Islet of Langerhans (tissue), 1 donor: ENCODE measurements at regions not wholly inside any gene's neighbourhood (a gene's known extent, or its start where the extent isn't known, plus 50 kb on each side); places are given as distances from the start of the nearest gene placed in this dataset.

ENCODE experiments used
- FAIRE-seq: peaks from one replicate; lab custom pipeline; 2011; peaks lifted over from hg19 to GRCh38; lab: Jason Lieb, UNC

DNA sequence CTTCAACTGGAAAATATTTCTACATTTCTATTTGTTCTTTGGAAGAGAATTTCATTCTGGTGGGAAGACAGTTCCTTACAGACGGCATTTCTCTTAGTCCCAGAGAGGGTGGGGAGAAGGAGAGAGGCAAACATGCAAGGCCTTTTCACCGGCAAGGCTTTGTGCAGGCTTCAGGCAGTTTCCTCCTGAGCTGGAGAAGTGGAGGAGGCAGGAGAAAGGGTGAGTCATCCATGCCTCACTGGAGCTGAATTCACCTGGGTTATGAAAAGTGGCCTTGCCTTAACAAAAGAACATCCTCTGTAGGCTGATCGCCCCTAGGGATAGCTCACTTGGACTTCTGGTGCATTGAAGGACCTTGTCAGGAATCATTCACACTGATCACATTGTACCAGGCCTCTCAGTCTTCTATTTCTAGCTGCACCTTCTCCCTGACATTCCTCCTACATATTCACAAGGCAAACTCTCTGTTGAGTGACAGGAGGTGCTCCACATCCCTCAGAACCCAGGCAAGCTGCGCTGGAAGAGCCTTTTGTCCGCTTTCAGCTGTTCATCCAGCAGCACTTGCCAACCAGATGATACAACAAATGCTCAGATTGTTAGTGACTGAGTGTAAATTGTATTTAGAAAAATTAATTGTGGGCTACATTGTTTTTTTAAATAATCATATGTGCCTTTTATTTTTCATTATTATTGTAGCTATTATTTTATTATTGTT is 796.1 kb downstream of the DCDC2C start:
- no peak for FAIRE-seq

DNA sequence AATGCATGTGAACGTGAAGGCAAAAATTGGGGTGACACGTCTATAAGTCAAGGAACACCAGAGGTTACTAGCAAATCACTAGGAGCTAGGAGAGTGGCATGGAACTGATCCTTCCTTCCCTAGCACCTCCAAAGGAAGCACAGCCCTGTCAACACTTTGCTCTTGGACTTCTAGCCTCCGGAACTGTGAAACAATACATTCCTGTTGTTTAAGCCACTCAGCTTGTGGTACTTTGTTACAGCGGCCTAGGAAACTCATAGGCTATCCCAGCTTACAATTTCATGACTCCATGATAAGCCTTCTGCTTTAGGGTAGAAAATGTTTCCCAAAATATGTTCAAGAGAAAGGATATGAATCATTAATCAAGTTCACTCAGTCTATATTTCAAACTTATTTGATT is 798.1 kb downstream of the DCDC2C start:
- FAIRE-seq, result no peak

DNA sequence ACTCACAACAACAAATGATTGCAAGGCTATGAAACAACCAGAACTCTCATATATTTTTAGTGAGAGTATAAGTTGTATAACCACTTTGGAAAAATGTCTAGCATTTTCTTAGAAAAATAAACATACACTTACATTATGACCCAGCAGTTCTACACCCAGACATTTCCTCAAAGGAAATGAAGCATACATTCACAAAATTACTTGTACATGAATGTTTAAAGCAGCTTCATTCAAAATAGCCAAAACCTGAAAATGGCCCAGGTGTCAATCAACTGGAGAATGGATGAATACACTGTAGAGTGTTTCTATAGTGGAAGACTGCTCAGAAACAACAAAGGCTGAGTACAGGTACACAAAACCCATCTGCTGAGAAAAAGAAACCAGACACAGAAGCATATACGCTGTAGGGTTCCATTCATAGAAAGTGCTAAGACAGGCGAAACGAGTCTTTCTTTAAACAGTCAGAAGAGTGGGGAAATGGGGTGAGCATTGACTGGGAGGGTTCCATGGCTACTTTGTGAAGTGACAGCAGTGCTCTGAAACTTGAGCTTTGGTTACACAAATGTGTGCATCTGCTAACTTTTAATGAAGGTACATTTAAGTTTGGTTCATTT is 799.0 kb downstream of the DCDC2C start:
- no peak for FAIRE-seq

DNA sequence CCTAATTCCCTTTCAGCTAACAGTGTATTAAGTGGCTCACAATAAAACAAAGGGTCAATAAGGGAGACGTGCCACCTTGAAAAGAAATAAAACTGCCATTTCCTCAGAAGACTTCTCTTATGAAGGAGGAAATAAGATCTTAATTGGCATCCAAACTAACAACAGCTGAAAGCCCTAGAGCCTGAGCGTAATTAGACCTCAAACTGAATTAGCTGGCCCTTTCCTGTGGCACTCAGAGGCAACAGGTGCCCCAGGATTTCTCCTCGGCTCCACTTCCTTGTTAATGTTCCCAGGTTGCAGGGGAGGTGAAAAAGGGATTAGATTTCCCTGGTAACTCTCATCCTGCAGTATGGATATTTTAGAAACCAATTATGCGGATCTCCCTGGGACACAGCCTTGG is 804.3 kb downstream of the DCDC2C start:
- no peak for FAIRE-seq

DNA sequence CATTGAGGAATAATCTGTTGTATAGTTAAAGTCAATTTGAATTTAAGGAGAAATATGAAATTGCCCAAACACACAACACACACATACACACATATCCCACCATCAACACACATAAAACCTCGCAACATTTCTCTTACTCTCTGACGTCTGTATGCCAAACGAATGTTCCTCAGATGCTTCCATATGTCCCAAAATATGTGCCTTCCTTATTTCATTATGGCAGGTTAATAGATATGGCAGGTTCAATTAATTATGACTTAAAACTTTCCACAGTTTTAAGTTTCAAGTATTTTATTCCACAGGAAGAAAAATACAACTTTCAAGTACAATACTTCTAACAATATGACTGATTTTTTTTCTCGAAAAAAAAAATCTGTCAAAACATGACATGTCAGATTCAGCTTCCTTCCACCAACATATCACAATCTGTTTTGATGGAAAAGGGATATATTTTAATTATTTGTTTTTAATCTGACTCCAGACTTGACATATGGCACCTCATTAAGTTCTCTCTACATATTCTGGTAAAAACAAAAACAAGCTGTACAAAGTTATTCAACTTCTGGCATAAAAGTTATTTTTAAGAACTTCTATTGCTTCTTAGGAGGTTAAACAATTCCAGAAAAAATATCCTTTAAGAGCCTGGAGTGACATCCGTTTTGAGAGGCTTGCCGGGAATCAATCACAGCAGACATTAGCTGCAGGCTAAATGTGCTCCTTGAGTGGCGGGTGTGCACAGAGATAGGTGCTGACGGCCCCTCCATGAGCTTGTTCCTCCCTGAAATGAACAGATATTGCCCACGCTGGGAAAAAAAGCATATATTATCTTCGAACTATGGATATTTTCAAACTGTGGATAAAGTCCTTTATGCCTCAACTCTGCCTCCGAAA is 812.7 kb downstream of the DCDC2C start:
- FAIRE-seq, result no peak

DNA sequence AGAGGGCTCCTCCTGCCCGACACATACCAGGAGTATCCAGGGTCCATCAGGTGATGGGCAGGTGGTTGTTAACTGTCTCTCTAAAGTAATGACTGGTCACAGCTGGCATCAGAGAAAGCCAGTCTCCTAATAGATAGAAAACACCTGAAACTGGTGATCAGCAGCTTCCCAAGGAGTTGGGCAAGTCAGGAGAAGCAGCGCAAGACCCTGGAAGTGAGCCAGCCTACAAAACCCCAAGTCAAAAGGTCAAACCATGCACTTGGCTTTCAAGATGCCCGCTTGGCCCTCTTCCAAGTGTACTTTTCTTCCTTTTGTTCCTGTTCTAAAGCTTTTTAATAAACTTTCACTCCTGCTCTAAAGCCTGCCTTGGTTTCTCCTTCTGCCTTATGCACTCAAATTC is 815.2 kb downstream of the DCDC2C start:
- FAIRE-seq, result no peak

DNA sequence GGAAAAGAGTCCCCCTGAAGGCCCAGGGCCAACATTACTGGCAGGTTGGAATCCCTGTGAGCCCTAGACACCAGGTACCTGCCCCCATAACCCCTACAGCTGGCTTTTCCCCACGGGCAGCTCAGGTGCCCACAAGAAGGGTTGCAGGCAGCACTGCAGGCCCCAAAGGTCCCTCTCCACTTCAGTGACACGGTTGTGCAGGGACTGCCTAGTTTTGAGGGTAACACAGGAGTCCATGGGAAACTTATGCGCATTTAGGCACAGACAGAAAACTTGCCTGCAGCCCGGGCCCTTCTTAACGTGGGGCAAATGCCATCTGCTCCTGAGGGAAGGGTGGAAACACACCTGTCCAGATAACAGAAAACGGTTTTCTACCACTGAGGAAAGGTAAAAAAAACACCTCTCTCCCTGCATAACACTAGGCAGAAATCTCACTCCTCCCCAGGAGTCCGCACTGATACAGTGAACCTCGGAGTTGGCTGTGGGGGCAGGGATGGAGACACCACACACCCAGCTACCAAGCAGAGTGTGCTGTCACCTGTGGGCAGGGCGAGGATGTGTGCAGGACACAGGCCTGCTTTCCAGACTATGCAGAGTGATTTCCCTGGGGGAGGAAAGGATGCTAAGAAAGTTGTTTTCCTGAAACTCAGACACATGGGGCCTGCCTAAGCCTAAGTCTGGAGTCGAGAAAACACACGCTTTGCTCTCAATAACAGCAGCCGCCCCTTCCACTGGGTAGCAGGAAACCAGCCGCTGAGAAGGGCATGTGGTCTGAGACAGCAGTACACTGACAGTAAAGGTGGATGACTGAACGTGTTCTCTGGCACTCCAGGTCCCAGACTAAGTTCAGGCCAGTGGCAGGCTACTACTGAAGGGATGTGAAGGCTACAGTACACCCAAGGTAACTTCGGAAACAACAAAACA is 819.4 kb downstream of the DCDC2C start:
- no peak for FAIRE-seq

DNA sequence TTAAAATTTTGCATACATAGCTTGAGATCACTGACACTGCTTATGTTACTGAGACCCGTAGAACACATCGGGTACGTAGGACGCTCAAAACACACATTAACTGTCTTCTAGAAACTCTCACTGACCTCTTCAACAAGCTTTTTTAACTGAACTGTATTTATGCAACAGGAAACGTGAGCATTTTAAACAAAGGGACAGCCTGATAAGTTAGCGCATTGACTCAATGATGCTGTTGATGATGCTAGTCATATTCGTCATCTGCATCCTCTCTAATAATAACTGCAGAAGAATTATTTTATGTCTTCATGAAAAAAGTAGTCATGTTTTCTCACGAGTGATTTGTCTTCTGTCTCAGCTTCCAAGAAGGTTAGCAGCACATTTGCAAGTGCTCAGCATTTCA is 824.0 kb downstream of the DCDC2C start:
- FAIRE-seq, result no peak

DNA sequence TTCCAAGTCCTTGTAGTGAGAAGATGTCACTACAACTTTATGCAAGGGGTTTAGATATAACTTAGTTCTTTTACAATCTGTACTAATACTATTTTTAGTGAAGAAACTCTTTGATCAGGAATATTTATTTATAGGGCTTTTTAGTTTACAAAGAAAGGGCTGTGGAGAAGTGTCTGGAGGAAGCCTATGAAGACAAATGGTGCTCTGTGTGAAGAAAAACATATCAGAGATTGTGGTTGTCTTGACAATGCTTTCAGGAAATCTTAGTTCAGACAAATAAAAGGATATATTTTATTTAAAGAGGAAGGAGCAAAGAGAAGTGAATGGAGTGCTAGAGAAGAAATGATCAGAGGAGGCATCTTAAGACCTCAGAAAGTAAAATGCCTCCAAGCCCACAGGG is 824.9 kb downstream of the DCDC2C start:
- no peak for FAIRE-seq

DNA sequence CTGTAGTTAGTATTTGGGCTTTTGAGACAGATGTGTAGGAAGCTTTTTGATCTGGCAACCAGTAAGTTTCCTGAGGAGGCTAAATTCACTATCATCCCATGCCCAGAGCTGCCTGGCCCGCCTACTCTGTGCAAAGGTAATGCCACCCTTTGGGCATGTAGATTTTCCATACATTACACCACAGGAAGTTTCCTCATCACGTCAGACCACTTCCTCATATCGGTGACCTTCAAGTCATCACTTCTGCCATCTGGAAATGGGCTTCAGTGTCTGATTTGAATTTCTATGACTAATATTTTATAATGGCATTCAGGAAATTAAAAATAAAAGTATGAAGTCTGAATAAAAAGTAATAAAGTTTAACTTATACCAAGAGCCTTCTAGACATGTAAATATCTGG is 825.4 kb downstream of the DCDC2C start:
- no peak for FAIRE-seq

DNA sequence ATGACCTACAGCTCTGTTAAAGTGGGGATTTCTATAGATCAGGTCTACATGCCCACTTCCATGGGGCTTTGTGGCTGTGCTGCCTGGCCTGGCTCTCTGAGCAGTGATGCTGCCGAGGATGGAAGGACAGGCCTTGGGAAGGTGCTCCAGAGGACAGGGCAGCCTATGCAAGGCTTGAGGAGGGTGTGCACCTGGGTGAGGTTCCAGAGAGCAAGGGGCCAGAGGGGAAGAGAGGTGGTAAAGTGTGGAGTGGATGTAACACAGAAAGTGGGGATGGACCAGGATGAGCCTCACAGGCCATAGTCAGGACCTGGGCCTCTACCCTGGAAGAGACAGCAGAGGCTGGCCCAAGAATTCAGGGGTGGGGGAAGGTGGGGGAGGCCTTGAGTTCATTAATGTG is 826.4 kb downstream of the DCDC2C start:
- FAIRE-seq, result no peak

DNA sequence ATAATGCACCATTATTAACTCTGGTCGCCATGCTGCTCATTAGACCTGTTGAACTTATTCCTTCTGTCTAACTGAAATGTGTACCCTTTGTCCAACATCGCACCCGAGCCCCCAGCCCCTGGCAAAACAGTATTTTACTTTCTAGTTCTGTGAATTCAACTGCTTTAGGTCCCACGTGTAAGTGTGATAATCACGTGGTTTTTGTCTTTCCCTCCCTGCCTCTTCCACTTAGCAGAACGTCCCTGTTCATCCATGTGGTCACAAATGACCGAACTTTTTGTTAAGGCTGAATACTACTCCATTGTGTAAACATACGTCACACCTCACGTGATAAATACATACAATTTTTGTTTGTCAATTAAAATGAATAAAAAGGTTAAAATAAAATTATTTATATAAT is 826.9 kb downstream of the DCDC2C start:
- FAIRE-seq, result no peak

DNA sequence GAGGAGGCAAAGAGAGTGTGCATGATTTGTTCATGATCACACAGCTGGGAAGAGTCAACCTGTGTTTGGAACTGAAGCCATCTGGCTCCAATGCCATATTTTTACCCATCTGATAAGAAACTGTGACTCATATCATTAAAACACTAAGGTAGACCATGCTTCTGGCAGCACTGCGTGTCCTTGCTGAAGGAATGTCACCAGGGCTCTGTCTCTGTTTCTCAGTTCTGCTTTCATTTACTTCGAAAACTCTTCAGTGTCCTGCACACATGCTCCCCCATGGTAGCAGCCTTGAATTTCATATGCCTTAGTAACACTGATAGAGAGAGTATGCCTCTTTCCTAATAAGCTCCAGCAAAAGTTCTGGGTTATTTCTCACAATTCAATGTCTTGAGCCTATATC is 830.4 kb downstream of the DCDC2C start:
- FAIRE-seq, result no peak

DNA sequence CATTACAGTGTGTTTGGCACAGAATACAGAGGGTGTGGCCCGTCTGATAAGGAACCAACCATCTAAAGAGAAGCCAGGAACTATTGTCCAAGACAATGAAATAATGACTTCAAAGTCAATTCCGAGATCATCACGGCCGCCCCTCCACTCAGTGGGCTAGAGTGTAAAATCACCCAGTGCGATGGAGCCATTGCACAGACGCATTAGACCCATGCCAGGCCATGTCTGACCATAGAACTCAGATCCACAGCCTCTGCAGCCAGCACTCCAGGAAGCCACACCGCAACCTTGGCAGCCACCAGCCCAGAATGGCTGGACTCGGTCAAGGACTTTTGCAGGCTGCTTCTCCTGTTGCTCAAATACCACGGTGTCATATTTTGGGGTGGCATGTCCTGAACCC is 835.7 kb downstream of the DCDC2C start:
- no peak for FAIRE-seq

DNA sequence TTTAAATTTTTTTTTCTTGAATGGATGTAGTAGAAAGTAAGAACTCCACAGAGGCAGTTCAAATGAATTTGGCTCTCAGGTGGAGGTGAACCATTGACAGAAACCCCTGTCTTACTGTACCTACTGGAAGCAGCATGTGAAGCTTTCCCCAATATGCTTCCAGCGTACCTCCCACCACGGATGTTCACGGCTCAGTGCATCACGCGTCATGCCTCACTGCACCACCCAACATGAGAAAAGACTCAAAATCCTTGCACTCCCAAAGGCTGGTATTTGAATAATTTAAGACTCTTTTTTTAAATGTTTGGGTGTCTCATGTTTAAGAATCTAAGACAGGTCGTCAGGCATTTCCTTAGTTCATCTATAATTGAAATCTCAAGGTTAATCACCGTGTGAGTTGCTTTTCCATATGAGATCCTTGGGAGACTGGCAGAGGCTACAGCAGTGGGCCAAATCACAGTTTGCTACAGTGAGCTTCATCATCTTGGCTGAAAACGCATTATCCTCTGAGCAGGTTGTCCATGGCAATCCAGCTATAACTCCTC is 846.4 kb downstream of the DCDC2C start:
- FAIRE-seq, result no peak

DNA sequence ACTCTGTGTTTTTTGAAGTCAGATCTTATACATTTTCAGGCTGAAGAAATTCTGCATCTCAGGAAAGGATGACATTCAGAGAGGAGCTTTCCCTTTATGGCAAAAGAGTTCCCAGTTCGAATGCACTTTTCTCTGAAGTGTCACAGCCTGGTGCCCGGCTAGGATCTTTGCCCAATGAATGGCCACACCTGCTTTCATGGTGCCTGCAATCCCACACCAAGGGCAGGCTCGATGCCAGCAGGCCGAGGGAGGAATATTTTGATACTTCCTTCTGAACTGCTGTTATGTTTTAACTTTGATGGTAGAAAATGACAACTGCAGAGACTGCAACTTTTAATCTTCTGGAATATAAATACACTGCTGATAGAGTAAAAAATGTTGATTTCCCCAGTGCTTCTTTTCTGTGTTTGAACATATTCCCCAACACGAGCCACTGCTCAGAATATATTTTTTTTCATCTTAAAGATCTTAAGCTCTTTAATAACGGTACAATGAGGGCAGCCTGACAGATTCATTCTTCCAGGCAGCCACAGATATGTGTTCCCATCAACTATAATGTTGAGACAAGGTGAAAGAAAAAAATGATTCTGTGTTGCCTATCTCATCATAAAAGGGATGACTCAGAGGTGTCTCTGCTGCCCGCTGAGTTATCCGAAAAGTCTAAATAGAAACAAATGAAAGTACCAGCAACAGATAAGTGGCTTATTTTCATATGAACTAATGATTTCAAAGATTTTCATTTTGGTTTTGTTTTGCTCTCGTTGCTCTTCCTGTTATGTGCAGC is 848.5 kb downstream of the DCDC2C start:
- no peak for FAIRE-seq

DNA sequence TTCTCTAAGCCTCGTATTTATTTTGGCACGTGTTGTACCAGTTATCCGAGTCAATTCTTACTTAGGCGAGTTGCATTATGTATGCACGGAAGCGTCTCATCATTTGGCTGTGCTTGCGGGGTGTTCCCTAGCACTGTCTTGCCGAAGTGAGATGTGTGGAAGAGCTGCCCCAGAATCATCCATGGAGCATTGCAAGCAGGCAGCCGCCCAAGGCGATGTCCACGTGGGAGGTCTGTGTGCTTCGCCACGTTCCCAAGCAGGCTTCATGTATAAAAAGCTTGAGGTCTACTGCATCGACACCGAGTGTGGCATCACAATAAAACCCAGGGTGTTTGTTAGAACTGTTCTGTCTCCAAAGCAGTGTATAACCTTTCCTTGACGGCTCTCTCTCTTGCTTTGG is 849.9 kb downstream of the DCDC2C start:
- FAIRE-seq, result no peak

DNA sequence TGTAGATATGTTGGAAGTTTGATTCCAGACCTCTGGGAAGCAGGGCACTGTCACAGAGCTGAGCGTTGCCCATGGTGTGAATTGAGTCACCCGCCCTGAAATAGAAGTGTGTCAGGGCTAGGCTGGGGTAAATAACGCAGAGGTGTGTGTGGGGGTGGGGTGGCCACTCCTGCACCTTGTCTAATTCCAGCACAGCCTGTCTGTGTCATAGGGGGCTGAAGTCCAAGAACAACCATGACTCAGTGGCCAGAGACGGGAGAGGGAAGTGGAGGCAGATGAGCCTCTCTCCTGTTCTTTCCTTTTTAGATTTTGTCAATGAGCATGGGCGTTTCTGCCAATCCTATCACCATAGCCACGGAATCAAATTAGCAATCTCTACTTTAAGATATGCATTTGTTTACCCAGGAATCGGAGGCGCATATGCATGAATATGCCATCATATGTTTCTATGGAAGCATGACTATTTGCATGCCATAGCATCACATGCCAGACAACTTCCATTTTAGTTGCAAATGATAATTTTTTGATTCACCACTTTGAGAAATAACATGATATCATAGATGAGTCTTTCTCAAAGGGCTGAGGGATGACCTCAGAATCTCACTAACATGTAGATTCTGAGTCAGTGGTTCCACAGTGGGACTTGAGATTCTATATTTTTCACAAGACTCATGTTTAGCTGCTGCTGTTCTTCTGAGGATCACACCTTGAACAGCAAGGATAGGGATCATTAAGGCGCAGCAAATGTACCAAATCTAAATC is 852.9 kb downstream of the DCDC2C start:
- no peak for FAIRE-seq

DNA sequence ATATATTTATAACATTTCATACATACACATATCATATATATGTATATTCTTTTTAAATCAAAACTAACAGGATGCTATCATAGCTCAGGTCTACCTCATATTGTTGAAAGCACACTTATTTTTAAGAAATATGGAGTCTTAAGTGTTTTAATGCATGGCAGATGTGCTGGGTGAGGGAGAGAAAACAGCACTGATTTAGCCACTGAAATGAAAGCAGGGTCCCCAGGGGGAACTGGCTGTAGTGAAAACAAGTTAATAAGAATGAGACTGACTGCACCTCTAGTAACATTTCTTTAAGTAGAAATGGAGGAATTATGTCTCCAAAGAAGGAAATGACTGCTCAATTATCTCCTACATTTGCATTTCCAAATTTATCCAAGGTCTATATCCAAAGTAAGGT is 857.8 kb downstream of the DCDC2C start:
- no peak for FAIRE-seq

DNA sequence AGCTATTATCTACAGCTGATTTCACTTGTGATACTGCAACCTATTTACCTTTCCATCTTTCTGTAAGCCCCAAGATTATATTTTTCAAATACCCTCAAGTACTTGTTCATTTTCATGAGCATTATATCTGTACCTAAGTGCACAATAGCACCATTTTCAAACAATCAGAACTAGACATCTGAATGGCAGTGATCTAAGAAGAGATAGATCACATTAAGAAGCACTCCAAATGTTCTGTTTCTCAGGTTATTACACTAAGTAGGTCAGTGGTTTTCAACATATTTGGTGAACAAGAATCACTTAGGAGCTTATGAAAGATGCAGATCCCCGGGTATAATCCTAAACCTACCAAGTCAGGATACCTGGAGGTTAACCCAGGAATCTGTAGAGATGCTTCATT is 872.7 kb downstream of the DCDC2C start:
- FAIRE-seq, result no peak
